ENCODE measurements at regions not wholly inside any gene's neighbourhood (a gene's known extent, or its start where the extent isn't known, plus 50 kb on each side); places are given as distances from the start of the nearest gene placed in this dataset.

DNA sequence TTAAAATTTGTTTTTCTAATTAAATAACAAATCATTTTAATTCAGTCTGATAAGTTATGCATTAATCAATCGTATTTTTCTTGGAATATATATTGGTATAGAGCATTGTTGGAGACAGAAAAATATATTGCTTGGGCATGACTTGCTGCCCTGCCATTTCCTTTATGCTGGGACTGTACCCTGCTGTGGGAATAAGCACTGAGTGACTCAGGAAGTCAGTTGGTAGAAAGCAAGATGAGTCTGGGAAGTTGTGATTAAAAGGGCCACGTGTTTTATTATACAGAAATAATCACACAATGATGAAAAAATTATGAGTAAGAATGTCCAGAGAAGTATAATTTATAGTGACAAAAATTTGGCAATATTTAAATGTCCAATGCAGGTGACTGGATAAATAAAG is 139.5 kb downstream of the KIF18A start:
- H3K4me3 ChIP-seq (ENCODE audit: low read depth, low read length), result no peak overlapping the region
- no peak for DNase-seq (ENCODE audit: low read depth)
- TF ChIP-seq, protein P1, sequence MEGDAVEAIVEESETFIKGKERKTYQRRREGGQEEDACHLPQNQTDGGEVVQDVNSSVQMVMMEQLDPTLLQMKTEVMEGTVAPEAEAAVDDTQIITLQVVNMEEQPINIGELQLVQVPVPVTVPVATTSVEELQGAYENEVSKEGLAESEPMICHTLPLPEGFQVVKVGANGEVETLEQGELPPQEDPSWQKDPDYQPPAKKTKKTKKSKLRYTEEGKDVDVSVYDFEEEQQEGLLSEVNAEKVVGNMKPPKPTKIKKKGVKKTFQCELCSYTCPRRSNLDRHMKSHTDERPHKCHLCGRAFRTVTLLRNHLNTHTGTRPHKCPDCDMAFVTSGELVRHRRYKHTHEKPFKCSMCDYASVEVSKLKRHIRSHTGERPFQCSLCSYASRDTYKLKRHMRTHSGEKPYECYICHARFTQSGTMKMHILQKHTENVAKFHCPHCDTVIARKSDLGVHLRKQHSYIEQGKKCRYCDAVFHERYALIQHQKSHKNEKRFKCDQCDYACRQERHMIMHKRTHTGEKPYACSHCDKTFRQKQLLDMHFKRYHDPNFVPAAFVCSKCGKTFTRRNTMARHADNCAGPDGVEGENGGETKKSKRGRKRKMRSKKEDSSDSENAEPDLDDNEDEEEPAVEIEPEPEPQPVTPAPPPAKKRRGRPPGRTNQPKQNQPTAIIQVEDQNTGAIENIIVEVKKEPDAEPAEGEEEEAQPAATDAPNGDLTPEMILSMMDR (IDR thresholded peaks at IDR 0.05; ENCODE audit: low read depth, low read length, missing control alignments), result no peak

DNA sequence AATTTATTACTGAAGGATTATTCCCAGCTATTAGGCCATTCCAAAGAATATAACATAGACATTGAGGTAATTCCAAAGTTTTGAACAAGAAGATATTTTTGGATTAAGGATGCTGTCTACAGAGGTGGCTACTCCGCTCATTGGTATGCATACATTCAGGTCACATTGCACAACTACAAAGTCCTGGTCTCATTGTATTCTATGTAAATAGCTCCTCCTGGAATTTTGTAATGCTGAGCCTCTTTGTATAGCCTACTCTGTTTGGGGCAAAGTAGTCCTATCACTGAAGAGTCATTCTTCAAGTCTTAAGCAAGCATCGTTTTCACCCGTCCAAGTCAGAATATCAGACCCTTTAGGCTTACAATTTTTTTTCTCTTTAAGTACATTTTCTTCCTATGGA is 142.4 kb downstream of the KIF18A start:
- TF ChIP-seq, protein P1 (IDR thresholded peaks at IDR 0.05; ENCODE audit: low read depth, low read length, missing control alignments), result no peak
- no peak for DNase-seq (ENCODE audit: low read depth)
- no peak overlapping the region for H3K4me3 ChIP-seq (ENCODE audit: low read depth, low read length)

DNA sequence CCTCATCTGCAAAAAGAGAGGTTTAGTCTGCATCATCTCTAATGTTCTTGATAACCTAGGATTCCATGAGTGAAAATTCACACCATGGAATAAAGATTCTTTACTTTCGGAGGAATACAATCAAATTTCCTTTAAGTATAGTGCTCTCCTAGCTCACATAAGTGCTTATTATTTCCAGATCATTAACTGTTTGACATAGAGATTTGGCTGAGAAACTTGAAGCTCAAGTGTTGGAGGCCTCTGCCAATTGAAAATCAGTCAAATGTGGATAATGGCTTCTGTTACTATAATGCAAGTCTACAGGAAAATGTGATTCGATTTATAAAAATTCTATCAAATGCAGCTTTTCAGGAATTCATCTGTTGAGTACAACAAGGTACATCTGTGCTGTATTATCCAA is 144.6 kb downstream of the KIF18A start:
- no peak overlapping the region for H3K4me3 ChIP-seq (ENCODE audit: low read depth, low read length)
- DNase-seq (ENCODE audit: low read depth), result no peak
- TF ChIP-seq, protein P1 (IDR thresholded peaks at IDR 0.05; ENCODE audit: low read depth, low read length, missing control alignments), result no peak

DNA sequence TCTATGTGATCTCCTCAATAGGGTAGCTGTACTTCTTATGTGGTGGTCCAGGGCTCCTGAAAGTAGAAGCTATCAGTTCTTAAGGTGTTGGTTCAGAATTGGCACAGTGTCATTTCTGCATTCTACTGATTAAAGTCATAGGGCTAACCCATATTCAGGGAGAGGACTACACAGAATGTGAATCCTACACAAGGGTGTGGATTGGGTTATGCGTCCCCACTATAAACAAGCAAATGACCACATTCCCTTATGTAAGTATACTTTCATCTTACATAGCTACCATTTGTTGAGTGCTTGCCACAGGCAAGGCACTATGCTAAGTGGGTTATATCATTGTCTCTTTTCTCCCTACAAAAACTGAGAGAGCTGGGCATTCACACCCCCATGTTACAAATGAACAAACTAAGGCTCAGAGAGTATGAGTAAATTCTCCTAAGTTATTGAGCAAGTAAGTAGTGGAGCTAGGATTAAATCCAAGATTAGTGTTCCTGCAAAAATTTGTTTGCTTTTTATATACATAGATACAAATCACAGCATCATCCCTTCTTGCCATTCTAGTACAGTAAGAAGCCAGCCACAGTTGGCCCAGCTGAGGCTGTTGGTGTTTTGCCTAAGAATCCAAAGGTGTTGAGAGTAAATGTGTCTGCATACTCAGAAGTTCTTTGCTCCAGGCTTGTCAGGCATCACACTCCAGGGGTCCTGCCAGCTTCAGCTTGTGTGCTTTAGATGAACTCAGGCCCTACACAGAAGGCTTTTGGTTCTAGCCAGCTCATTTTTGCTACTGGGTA is 157.8 kb downstream of the KIF18A start:
- DNase-seq (ENCODE audit: low read depth), result no peak
- no peak overlapping the region for H3K4me3 ChIP-seq (ENCODE audit: low read depth, low read length)
- TF ChIP-seq, protein P1 (IDR thresholded peaks at IDR 0.05; ENCODE audit: low read depth, low read length, missing control alignments), result no peak

DNA sequence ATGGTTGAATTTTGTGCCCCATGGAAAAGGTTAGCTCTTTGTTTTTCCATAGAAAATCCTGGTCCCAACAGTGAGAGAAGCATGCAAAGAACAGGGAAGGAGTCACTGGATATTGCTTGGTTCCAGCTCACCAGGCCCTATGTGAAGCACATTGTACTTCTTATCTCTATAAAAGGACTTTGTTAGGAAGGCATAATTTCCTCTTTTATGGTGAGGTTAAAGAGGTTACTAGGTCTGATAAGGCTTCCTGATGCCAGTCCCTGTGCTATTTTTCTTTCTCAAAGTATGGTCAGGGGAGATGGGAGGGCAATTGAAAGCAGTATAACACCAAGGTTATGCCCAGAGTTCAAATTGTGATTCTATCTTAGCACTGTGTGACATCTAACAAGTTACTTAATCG is 162.6 kb downstream of the KIF18A start:
- TF ChIP-seq, protein P1 (IDR thresholded peaks at IDR 0.05; ENCODE audit: low read depth, low read length, missing control alignments), result no peak
- no peak for DNase-seq (ENCODE audit: low read depth)
- H3K4me3 ChIP-seq (ENCODE audit: low read depth, low read length), result no peak overlapping the region

DNA sequence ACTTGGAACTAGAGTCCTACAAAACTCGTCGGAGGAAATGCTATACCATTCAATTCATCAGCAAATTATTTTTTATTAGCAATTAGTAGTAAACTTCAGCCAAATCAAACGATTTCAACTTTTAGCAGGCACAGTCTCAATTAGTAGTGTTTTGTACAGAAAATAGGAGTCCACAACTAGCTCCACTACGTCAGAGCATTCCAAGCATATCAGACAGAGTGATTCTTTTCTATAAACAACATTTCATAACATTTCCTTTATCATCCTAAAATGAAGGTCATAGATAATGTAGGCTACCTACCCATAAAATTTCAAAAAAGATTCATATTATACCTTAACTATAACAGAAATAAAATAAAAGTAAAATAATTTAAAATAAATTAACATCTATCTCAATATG is 169.9 kb downstream of the KIF18A start:
- DNase-seq (ENCODE audit: low read depth), result no peak
- H3K4me3 ChIP-seq (ENCODE audit: low read depth, low read length), result no peak overlapping the region
- TF ChIP-seq, protein P1 (IDR thresholded peaks at IDR 0.05; ENCODE audit: low read depth, low read length, missing control alignments), result no peak

DNA sequence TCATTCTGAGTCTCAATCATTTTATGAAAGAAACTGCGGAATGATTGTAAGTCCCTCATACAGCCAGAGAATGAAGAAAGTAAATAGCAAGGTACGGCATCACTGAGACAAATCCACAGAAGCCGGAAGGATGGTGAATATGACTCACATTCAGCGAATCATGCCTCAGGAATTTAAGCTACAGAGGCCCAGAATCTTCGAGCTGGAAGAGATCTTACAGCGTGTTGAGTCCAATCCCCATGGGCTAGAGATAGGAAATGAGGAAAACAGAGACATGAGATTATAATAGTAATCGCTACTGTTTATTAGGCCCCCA is 173.2 kb downstream of the KIF18A start:
- DNase-seq (ENCODE audit: low read depth), result no peak
- no peak overlapping the region for H3K4me3 ChIP-seq (ENCODE audit: low read depth, low read length)
- TF ChIP-seq, protein P1 (IDR thresholded peaks at IDR 0.05; ENCODE audit: low read depth, low read length, missing control alignments), result no peak
